Tibial artery (tissue), 4 donors: ENCODE measurements at regions not wholly inside any gene's neighbourhood (a gene's known extent, or its start where the extent isn't known, plus 50 kb on each side); places are given as distances from the start of the nearest gene placed in this dataset.
"Not testable (repeated sequence)": the region's sequence is repeated elsewhere in the genome, so short reads cannot be mapped to it uniquely, and the experiment has no call there.

Source experiments
- DNase-seq, 2 donors: peaks; one replicate each; pipeline ENCODE4 v3.0.0-alpha.2; 2019
- H3K27ac ChIP-seq, 2 donors: fragments of 200-600 bp; sonication (generic) in 1 of 2; 1 replicate in 1 of 2; 2 replicates in 1 of 2; pipeline ENCODE4 v1.5.1; 2018 to 2019; ENCODE audit warnings: mild to moderate bottlenecking in 1 of 2
- H3K27me3 ChIP-seq, 2 donors: fragments of 200-600 bp; sonication (generic) in 1 of 2; one replicate each; pipeline versions ENCODE4 v1.5.1 to v1.6.0; 2016 to 2019
- H3K36me3 ChIP-seq, 3 donors: fragments of 200-600 bp; sonication (generic) in 2 of 3; one replicate each; pipeline ENCODE4 v1.5.1; 2016 to 2019; ENCODE audit warnings: mild to moderate bottlenecking in 2 of 3
- H3K4me1 ChIP-seq, 4 donors: fragments of 200-600 bp; sonication (generic) in 2 of 4; 1 replicate in 3 of 4; 2 replicates in 1 of 4; pipeline ENCODE4 v1.5.1; 2016 to 2019
- H3K4me3 ChIP-seq, 2 donors: fragments of 200-600 bp; sonication (generic) in 1 of 2; 1 replicate in 1 of 2; 2 replicates in 1 of 2; pipeline ENCODE4 v1.5.1; 2018 to 2019; ENCODE audit warnings: mild to moderate bottlenecking in 2 of 2
- H3K9me3 ChIP-seq, 3 donors: fragments of 200-600 bp; sonication (generic) in 1 of 3; one replicate each; pipeline ENCODE4 v1.5.1; 2016 to 2019
- CTCF ChIP-seq, 2 experiments: fragments of 200-600 bp in 1 of 2; fragments of 450-650 bp in 1 of 2; IDR thresholded peaks; one replicate each; pipeline ENCODE4 v1.5.1; 2017 to 2019; ENCODE audit warnings: antibody characterized with exemption in 2 of 2, mild to moderate bottlenecking in 1 of 2, moderate library complexity in 1 of 2
- intact Hi-C: fragments of 100-400 bp; cut with DNase I; formaldehyde crosslinking; loops from one replicate; pipeline ENCODE4 v1.15.0; 2023; ENCODE audit warnings: low total_unique reads

- intact Hi-C loops: no loop called here
- TF ChIP-seq CTCF (IDR thresholded peaks at IDR 0.05): no peak
- no peaks in the 10 kb centered on the region for H3K4me1 ChIP-seq
Measured at GRCh38 chr4:28073860-28074555, 1213.4 kb downstream of the STIM2 start.

GRCh38 chr4:28075401-28075956 lies 1214.8 kb downstream of the STIM2 start:
- H3K27ac ChIP-seq: no peak overlapping the region
- no peaks in the 10 kb centered on the region for H3K9me3 ChIP-seq
- no peak for DNase-seq
- intact Hi-C loops: no loop called here
- TF ChIP-seq CTCF (IDR thresholded peaks at IDR 0.05): no peak
- no peaks in the 10 kb centered on the region for H3K27me3 ChIP-seq
- H3K36me3 ChIP-seq: no peaks in the 10 kb centered on the region
- no peaks in the 10 kb centered on the region for H3K4me1 ChIP-seq
- H3K4me3 ChIP-seq: no peak overlapping the region

More at GRCh38 chr4:28073860-28074555, 1213.4 kb downstream of the STIM2 start:
- no peak for DNase-seq
- H3K27me3 ChIP-seq: no peaks in the 10 kb centered on the region
- no peak overlapping the region for H3K4me3 ChIP-seq
- no peaks in the 10 kb centered on the region for H3K36me3 ChIP-seq
- no peaks in the 10 kb centered on the region for H3K9me3 ChIP-seq
- H3K27ac ChIP-seq: no peak overlapping the region

- H3K4me3 ChIP-seq, DNase-seq, H3K4me1 ChIP-seq, intact Hi-C loops, H3K36me3 ChIP-seq, H3K27me3 ChIP-seq, H3K27ac ChIP-seq, H3K9me3 ChIP-seq: not testable (repeated sequence)
Measured at GRCh38 chr4:28077203-28077602, 1216.6 kb downstream of the STIM2 start.

GRCh38 chr4:28082686-28083390 lies 1222.2 kb downstream of the STIM2 start:
- Histone ChIP-seq H3K27me3 (no peaks in the 10 kb centered on the region), H3K4me1 (no peaks in the 10 kb centered on the region), H3K27ac (no peak overlapping the region), H3K4me3 (no peak overlapping the region), H3K36me3 (no peaks in the 10 kb centered on the region), H3K9me3 (no peaks in the 10 kb centered on the region)
- intact Hi-C loops: no loop called here
- DNase-seq: no peak
- TF ChIP-seq CTCF (IDR thresholded peaks at IDR 0.05): no peak

- Histone ChIP-seq H3K27ac (no peak overlapping the region), H3K4me1 (no peaks in the 10 kb centered on the region), H3K36me3 (no peaks in the 10 kb centered on the region), H3K27me3 (no peaks in the 10 kb centered on the region), H3K4me3 (no peak overlapping the region), H3K9me3 (no peaks in the 10 kb centered on the region)
- TF ChIP-seq CTCF (IDR thresholded peaks at IDR 0.05): no peak
- intact Hi-C loops: no loop called here
- no peak for DNase-seq
Measured at GRCh38 chr4:28092610-28093009, 1232.0 kb downstream of the STIM2 start.

- Histone ChIP-seq H3K9me3 (no peaks in the 10 kb centered on the region), H3K27ac (no peak overlapping the region), H3K4me1 (no peaks in the 10 kb centered on the region), H3K36me3 (no peaks in the 10 kb centered on the region), H3K27me3 (no peaks in the 10 kb centered on the region), H3K4me3 (no peak overlapping the region)
- no peak for DNase-seq
- TF ChIP-seq CTCF (IDR thresholded peaks at IDR 0.05): no peak
- intact Hi-C loops: no loop called here
Measured at GRCh38 chr4:28093071-28093470, 1232.4 kb downstream of the STIM2 start.
